Gastroesophageal sphincter (tissue), 4 donors: ENCODE measurements at regions not wholly inside any gene's neighbourhood (a gene's known extent, or its start where the extent isn't known, plus 50 kb on each side); places are given as distances from the start of the nearest gene placed in this dataset.
A peak's percentile ranks its signal among the peaks of the same experiment; 100 is the strongest.

ENCODE experiments used
- ATAC-seq: fragments of 150-250 bp; one replicate; pipeline ENCODE4 v1.9.1; 2016; ENCODE audit warnings: mild to moderate bottlenecking, moderate library complexity
- H3K27ac ChIP-seq, 4 donors: fragments of 200-600 bp; sonication (generic) in 3 of 4; 1 replicate in 3 of 4; 2 replicates in 1 of 4; pipeline ENCODE4 v1.5.1; 2016 to 2019
- H3K27me3 ChIP-seq: fragments of 200-600 bp; sonication (generic); one replicate; pipeline ENCODE4 v1.5.1; 2019
- H3K36me3 ChIP-seq, 2 donors: fragments of 200-600 bp; sonication (generic); one replicate each; pipeline ENCODE4 v1.5.1; 2019; ENCODE audit warnings: control low read depth in 1 of 2
- H3K4me1 ChIP-seq, 3 donors: fragments of 200-600 bp; sonication (generic); 1 replicate in 2 of 3; 2 replicates in 1 of 3; pipeline ENCODE4 v1.5.1; 2016 to 2019; ENCODE audit warnings: control low read depth in 2 of 3
- H3K4me3 ChIP-seq, 2 donors: fragments of 200-600 bp; sonication (generic); one replicate each; pipeline ENCODE4 v1.5.1; 2019; ENCODE audit warnings: mild to moderate bottlenecking in 1 of 2, moderate library complexity in 1 of 2
- H3K9me3 ChIP-seq, 3 donors: fragments of 200-600 bp; sonication (generic); one replicate each; pipeline ENCODE4 v1.5.1; 2017 to 2019; ENCODE audit warnings: control low read depth in 2 of 3
- CTCF ChIP-seq, 4 experiments: fragments of 200-600 bp in 2 of 4; fragments of 450-650 bp in 2 of 4; sonication (generic) in 1 of 4; IDR thresholded peaks; one replicate each; pipeline ENCODE4 v1.5.1; 2017 to 2019; ENCODE audit warnings: antibody characterized with exemption in 4 of 4, mild to moderate bottlenecking in 2 of 4, moderate library complexity in 2 of 4
- EP300 ChIP-seq: sonication (generic); formaldehyde crosslinking; IDR thresholded peaks from one replicate; pipeline ENCODE4 v1.6.1; 2017; ENCODE audit warnings: antibody characterized with exemption, mild to moderate bottlenecking
- POLR2A ChIP-seq, 2 donors: fragments of 450-650 bp; IDR thresholded peaks; one replicate each; pipeline ENCODE4 v1.6.1; 2017; ENCODE audit warnings: antibody characterized with exemption in 2 of 2, mild to moderate bottlenecking in 2 of 2, moderate library complexity in 1 of 2
- POLR2AphosphoS5 ChIP-seq: sonication (generic); formaldehyde crosslinking; IDR thresholded peaks from one replicate; pipeline ENCODE4 v1.6.1; 2017; ENCODE audit warnings: antibody characterized with exemption
- WGBS, 2 donors: methylation state at CpG; one replicate each; pipeline ENCODE4 v1.1.5; 2018; ENCODE audit warnings: low coverage in 1 of 2; 5-methylcytosine and 5-hydroxymethylcytosine counted together

GRCh38 chr2:217650716-217651360 lies 352.0 kb downstream of the TNS1 start:
- 53 to 64% methylated on average over 5 to 7 of the region's 9 CpGs for WGBS, 2 donors
- Histone ChIP-seq H3K27me3 (no peaks in the 10 kb centered on the region), H3K36me3 (no peaks in the 10 kb centered on the region), H3K27ac (peak overlapping the region in 1 of 4 donors; percentile 3), H3K4me3 (no peak overlapping the region), H3K4me1 (peaks cover 2 to 27% (median 9%) of the 10 kb centered on the region in 3 donors), H3K9me3 (no peaks in the 10 kb centered on the region)
- peak; percentile 51 to 74 (median 58) for TF ChIP-seq CTCF (IDR thresholded peaks at IDR 0.05)
- TF ChIP-seq POLR2AphosphoS5, result no peak
- no peak for ATAC-seq

GRCh38 chr2:217650229-217650628 lies 352.6 kb downstream of the TNS1 start:
- no peak for ATAC-seq
- H3K27ac ChIP-seq, result no peak overlapping the region
- no peak overlapping the region for H3K4me3 ChIP-seq
- no peaks in the 10 kb centered on the region for H3K9me3 ChIP-seq
- WGBS, 2 donors, result 100% methylated on average over 2 of the region's 2 CpGs; no CpG with 5 or more reads in 1 of the 2 donors
- H3K27me3 ChIP-seq, result no peaks in the 10 kb centered on the region
- peaks cover 2 to 27% (median 9%) of the 10 kb centered on the region in 3 donors for H3K4me1 ChIP-seq
- TF ChIP-seq POLR2AphosphoS5 (no peak), EP300 (no peak), POLR2A (IDR thresholded peaks at IDR 0.05) (no peak), CTCF (IDR thresholded peaks at IDR 0.05) (no peak)
- no peaks in the 10 kb centered on the region for H3K36me3 ChIP-seq

GRCh38 chr2:217647925-217648324 lies 354.9 kb downstream of the TNS1 start:
- Histone ChIP-seq H3K27ac (no peak overlapping the region), H3K9me3 (no peaks in the 10 kb centered on the region), H3K4me3 (no peak overlapping the region), H3K4me1 (peaks cover 0 to 34% (median 4%) of the 10 kb centered on the region in 3 donors), H3K27me3 (no peaks in the 10 kb centered on the region), H3K36me3 (no peaks in the 10 kb centered on the region)
- 89 to 90% methylated on average over 2 of the region's 2 CpGs for WGBS, 2 donors
- TF ChIP-seq EP300 (no peak), POLR2A (IDR thresholded peaks at IDR 0.05) (no peak), POLR2AphosphoS5 (no peak)
- no peak for ATAC-seq

GRCh38 chr2:217647226-217647625 lies 355.6 kb downstream of the TNS1 start:
- no peak for TF ChIP-seq POLR2A (IDR thresholded peaks at IDR 0.05)
- TF ChIP-seq CTCF (IDR thresholded peaks at IDR 0.05), result no peak
- no peak for TF ChIP-seq POLR2AphosphoS5
- no peak for TF ChIP-seq EP300
- H3K36me3 ChIP-seq, result no peaks in the 10 kb centered on the region

DNA sequence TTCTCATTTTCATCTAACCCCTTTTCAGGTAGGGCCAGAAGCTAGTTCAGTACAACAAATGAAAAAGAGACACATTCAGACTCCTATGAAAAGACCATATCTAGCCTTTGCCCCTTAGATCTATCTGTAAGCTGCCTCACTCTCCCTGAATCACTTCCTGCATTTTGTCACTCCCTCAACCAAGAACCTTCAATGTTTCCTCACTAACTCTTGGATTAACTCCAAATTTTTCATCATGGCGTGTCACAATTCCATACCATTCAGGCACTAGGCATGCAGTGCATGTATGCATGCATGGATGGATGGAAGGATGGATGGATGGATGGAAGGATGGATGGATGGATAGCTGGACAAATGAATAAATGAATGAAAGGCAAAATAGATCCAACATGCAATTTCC lies 356.9 kb downstream of the TNS1 start:
- Histone ChIP-seq H3K27ac (no peak overlapping the region), H3K4me3 (no peak overlapping the region), H3K27me3 (no peaks in the 10 kb centered on the region), H3K36me3 (no peaks in the 10 kb centered on the region), H3K9me3 (no peaks in the 10 kb centered on the region), H3K4me1 (peaks cover 0 to 42% (median 0%) of the 10 kb centered on the region in 3 donors)
- TF ChIP-seq POLR2AphosphoS5, result no peak
- TF ChIP-seq CTCF (IDR thresholded peaks at IDR 0.05), result no peak
- no peak for ATAC-seq
- WGBS, 2 donors, result 87 to 100% methylated on average over 1 of the region's 1 CpG

More at GRCh38 chr2:217647226-217647625, 355.6 kb downstream of the TNS1 start:
- no peak for ATAC-seq
- Histone ChIP-seq H3K4me3 (no peak overlapping the region), H3K27me3 (no peaks in the 10 kb centered on the region), H3K9me3 (no peaks in the 10 kb centered on the region), H3K27ac (no peak overlapping the region), H3K4me1 (peaks cover 0 to 34% (median 0%) of the 10 kb centered on the region in 3 donors)
